ENCODE measurements at regions not wholly inside any gene's neighbourhood (a gene's known extent, or its start where the extent isn't known, plus 50 kb on each side); places are given as distances from the start of the nearest gene placed in this dataset.
"Not testable (repeated sequence)": the region's sequence is repeated elsewhere in the genome, so short reads cannot be mapped to it uniquely, and the experiment has no call there.

DNA sequence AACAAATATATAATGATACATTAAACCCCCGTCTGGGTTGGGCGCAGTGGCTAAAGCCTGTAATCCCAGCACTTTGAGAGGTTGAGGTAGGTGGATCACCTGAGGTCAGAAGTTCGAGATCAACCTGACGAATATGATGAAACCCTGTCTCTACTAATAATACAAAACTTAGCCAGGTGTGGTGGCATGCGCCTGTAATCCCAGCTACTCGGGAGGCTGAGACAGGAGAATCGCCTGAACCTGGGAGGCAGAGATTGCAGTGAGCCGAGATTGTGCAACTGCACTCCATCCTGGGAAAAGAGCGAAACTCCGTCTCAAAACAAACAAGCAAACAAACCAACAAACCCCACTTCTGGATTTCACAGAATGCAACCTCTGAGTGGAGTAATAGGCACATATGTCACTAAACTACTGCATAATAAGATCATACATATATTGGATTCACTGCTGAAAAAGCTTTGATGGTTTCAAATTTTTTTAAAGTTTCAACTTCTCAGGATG lies 718.2 kb downstream of the SI start:
- TF ChIP-seq, protein P1, sequence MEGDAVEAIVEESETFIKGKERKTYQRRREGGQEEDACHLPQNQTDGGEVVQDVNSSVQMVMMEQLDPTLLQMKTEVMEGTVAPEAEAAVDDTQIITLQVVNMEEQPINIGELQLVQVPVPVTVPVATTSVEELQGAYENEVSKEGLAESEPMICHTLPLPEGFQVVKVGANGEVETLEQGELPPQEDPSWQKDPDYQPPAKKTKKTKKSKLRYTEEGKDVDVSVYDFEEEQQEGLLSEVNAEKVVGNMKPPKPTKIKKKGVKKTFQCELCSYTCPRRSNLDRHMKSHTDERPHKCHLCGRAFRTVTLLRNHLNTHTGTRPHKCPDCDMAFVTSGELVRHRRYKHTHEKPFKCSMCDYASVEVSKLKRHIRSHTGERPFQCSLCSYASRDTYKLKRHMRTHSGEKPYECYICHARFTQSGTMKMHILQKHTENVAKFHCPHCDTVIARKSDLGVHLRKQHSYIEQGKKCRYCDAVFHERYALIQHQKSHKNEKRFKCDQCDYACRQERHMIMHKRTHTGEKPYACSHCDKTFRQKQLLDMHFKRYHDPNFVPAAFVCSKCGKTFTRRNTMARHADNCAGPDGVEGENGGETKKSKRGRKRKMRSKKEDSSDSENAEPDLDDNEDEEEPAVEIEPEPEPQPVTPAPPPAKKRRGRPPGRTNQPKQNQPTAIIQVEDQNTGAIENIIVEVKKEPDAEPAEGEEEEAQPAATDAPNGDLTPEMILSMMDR (conservative IDR thresholded peaks at IDR 0.05): no peak
- H3K27me3 Mint-ChIP-seq: peaks cover 3% of the 10 kb centered on the region
- no peaks in the 10 kb centered on the region for H3K36me3 Mint-ChIP-seq

DNA sequence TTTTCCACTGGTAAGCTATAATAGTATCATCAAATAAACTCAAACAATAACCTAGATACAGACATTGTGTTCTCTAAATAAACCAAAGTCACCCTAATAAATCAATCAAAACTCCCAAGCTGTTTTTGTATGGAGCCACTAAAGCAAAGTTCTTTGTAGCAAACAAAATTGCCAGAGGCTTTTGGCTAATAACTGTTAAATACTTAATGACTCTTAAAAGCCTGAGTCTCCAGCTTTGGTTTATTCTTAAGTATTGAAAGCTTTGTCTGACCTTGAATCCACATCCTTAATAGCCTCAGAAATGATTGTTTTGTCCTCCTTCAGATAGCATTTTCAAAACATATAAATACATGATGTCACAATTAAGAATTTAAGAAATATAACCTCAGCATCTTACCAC lies 725.3 kb downstream of the SI start:
- TF ChIP-seq, protein P1 (conservative IDR thresholded peaks at IDR 0.05): no peak
- no peaks in the 10 kb centered on the region for H3K36me3 Mint-ChIP-seq
- no peak for DNase-seq (ENCODE audit: extremely low spot score, unreplicated experiment)
- no peak overlapping the region for H3K27ac Mint-ChIP-seq
- no peak overlapping the region for H3K4me3 Mint-ChIP-seq
- H3K4me1 Mint-ChIP-seq (ENCODE audit: unreplicated experiment): no peaks in the 10 kb centered on the region
- H3K27me3 Mint-ChIP-seq: no peaks in the 10 kb centered on the region
- no peaks in the 10 kb centered on the region for H3K9me3 Mint-ChIP-seq

More for the DNA sequence above, 718.2 kb downstream of the SI start:
- no peak for DNase-seq (ENCODE audit: extremely low spot score, unreplicated experiment)
- H3K27ac Mint-ChIP-seq: no peak overlapping the region
- no peaks in the 10 kb centered on the region for H3K4me1 Mint-ChIP-seq (ENCODE audit: unreplicated experiment)
- no peak overlapping the region for H3K4me3 Mint-ChIP-seq
- no peaks in the 10 kb centered on the region for H3K9me3 Mint-ChIP-seq

DNA sequence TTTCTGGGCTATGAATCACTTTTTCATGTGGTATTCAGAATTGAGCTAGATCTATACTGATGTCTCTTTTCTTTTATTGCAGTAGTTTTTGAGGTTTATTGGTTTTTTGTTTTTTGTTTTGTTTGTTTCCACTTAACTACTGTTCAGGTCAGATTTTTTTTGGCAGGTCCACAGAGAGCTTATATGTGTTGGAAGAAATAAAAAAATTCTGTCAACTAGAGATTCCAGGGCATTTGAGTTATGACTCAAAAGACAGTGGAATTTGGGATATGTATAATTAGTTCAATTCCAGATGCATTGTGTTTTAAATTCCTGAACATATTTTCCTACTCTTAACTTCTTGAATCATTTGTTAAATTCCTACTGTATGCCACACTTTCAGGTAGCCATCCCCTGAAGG lies 727.2 kb downstream of the SI start:
- DNase-seq (ENCODE audit: extremely low spot score, unreplicated experiment): no peak
- TF ChIP-seq, protein P1 (conservative IDR thresholded peaks at IDR 0.05): no peak
- Mint-ChIP-seq H3K9me3 (peaks cover 10% of the 10 kb centered on the region), H3K4me3 (no peak overlapping the region), H3K27ac (no peak overlapping the region), H3K4me1 (ENCODE audit: unreplicated experiment) (no peaks in the 10 kb centered on the region), H3K36me3 (no peaks in the 10 kb centered on the region), H3K27me3 (no peaks in the 10 kb centered on the region)

DNA sequence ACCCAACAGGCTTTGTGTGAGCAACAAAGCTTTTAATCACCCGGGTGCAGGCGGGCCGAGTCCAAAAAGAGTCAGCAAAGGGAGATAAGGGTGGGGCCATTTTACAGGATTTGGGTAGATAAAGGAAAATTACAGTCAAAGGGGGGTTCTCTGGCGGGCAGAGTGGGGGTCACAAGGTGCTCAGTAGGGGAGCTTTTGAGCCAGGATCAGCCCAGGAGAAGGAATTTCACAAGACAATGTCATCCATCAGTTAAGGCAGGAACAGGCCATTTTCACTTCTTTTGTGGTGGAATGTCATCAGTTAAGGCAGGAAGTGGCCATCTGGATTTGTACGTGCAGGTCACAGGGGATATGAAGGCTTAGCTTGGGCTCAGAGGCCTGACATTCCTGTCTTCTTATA lies 736.1 kb downstream of the SI start:
- H3K36me3 Mint-ChIP-seq; DNase-seq (ENCODE audit: extremely low spot score, unreplicated experiment); H3K4me3 Mint-ChIP-seq; H3K4me1 Mint-ChIP-seq (ENCODE audit: unreplicated experiment); H3K27me3 Mint-ChIP-seq; H3K27ac Mint-ChIP-seq: not testable (repeated sequence)
- peaks cover 15% of the 10 kb centered on the region for H3K9me3 Mint-ChIP-seq

DNA sequence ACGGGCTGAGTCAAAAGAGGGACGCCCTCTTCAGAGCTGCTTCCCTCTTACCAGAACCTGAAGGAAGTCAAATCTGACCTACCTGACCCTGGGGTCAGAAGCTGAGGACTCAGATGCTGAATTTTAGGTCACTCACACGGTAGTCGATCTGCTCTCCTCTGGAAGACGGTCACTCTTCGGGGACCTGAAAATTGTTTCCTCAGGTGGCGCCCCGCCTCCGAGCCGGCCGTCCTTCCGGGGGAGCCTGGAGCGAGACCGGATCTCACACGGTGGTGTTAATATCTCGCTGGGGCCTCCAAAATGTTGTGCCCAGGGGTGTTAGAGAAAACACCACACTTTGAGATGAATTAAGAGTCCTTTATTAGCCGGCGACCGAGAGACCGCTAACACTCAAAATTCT lies 737.2 kb downstream of the SI start:
- H3K4me1 Mint-ChIP-seq (ENCODE audit: unreplicated experiment): no peaks in the 10 kb centered on the region
- peaks cover 3% of the 10 kb centered on the region for H3K36me3 Mint-ChIP-seq
- peaks cover 3% of the 10 kb centered on the region for H3K27me3 Mint-ChIP-seq
- no peak overlapping the region for H3K27ac Mint-ChIP-seq
- DNase-seq (ENCODE audit: extremely low spot score, unreplicated experiment): no peak
- peaks cover 6% of the 10 kb centered on the region for H3K9me3 Mint-ChIP-seq
- no peak overlapping the region for H3K4me3 Mint-ChIP-seq
- TF ChIP-seq, protein P1 (conservative IDR thresholded peaks at IDR 0.05): no peak

DNA sequence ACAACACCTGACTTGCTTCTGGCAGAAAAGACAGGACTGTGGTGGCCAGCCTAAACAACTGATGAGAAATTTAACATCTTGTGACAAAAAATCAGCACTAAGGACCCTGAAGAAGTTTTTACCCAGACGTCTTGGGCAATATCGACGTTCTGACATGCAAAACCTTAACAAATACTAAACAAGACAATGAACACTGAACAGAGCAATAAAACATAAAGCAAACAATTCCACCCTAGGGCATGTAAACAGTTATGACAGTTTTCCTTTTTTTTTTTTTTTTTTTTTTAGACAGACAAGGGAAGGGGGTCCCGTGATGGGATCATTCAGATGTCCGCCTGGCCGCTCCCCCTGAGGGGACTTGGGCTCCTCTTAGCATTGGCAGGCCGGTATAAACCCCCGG lies 738.0 kb downstream of the SI start:
- DNase-seq (ENCODE audit: extremely low spot score, unreplicated experiment): no peak
- Mint-ChIP-seq H3K9me3 (no peaks in the 10 kb centered on the region), H3K27ac (no peak overlapping the region), H3K27me3 (peaks cover 3% of the 10 kb centered on the region), H3K4me3 (no peak overlapping the region), H3K4me1 (ENCODE audit: unreplicated experiment) (no peaks in the 10 kb centered on the region), H3K36me3 (no peaks in the 10 kb centered on the region)
- TF ChIP-seq, protein P1 (conservative IDR thresholded peaks at IDR 0.05): no peak
